ENCODE measurements at regions not wholly inside any gene's neighbourhood (a gene's known extent, or its start where the extent isn't known, plus 50 kb on each side); places are given as distances from the start of the nearest gene placed in this dataset.
"Not testable (repeated sequence)": the region's sequence is repeated elsewhere in the genome, so short reads cannot be mapped to it uniquely, and the experiment has no call there.

GRCh38 chr9:27818348-27818747 lies 245.1 kb upstream of the C9orf72 start:
- DNase-seq: no peak

- no peak for DNase-seq
These were observed 255.6 kb upstream of the C9orf72 start for GRCh38 chr9:27828908-27829307.

GRCh38 chr9:27829621-27830020 lies 256.3 kb upstream of the C9orf72 start:
- DNase-seq: no peak

- not testable (repeated sequence) for DNase-seq
These were observed 258.8 kb upstream of the C9orf72 start for GRCh38 chr9:27832108-27832507.

GRCh38 chr9:27835286-27835685 lies 262.0 kb upstream of the C9orf72 start:
- no peak for DNase-seq

GRCh38 chr9:27835746-27836145 lies 262.5 kb upstream of the C9orf72 start:
- no peak for DNase-seq

- no peak for DNase-seq
These were observed 263.6 kb upstream of the C9orf72 start for GRCh38 chr9:27836661-27837401.

GRCh38 chr9:27838876-27839275 lies 265.6 kb upstream of the C9orf72 start:
- no peak for DNase-seq

GRCh38 chr9:27839767-27840166 lies 266.5 kb upstream of the C9orf72 start:
- DNase-seq: not testable (repeated sequence)

- DNase-seq: no peak
These were observed 271.5 kb upstream of the C9orf72 start for GRCh38 chr9:27844797-27845196.

GRCh38 chr9:27847380-27847779 lies 274.1 kb upstream of the C9orf72 start:
- DNase-seq: no peak

GRCh38 chr9:27847818-27848217 lies 274.5 kb upstream of the C9orf72 start:
- DNase-seq: no peak

- DNase-seq: no peak
These were observed 275.0 kb upstream of the C9orf72 start for GRCh38 chr9:27848315-27848714.

- DNase-seq: peak in 1 of 2 donors; percentile 3
These were observed 278.6 kb upstream of the C9orf72 start for GRCh38 chr9:27851858-27852257.

GRCh38 chr9:27853529-27853928 lies 280.2 kb upstream of the C9orf72 start:
- no peak for DNase-seq

GRCh38 chr9:27856054-27856453 lies 282.8 kb upstream of the C9orf72 start:
- DNase-seq: no peak

- no peak for DNase-seq
These were observed 283.5 kb upstream of the C9orf72 start for GRCh38 chr9:27856748-27857147.

GRCh38 chr9:27861887-27862286 lies 288.6 kb upstream of the C9orf72 start:
- DNase-seq: no peak

GRCh38 chr9:27864644-27865438 lies 291.6 kb upstream of the C9orf72 start:
- no peak for DNase-seq

- DNase-seq: no peak
These were observed 293.5 kb upstream of the C9orf72 start for GRCh38 chr9:27866741-27867140.

- no peak for DNase-seq
These were observed 297.1 kb upstream of the C9orf72 start for GRCh38 chr9:27870404-27870803.

GRCh38 chr9:27880156-27880555 lies 306.9 kb upstream of the C9orf72 start:
- DNase-seq: no peak

- DNase-seq: no peak
These were observed 307.4 kb upstream of the C9orf72 start for GRCh38 chr9:27880635-27881034.

- DNase-seq: peak in 1 of 2 donors; percentile 7
These were observed 315.5 kb upstream of the C9orf72 start for GRCh38 chr9:27888661-27889295.
